ENCODE measurements at regions not wholly inside any gene's neighbourhood (a gene's known extent, or its start where the extent isn't known, plus 50 kb on each side); places are given as distances from the start of the nearest gene placed in this dataset.

GRCh38 chr3:39000008-39000450 is 51.7 kb downstream of the SCN11A start:
- TF ChIP-seq CTCF (IDR thresholded peaks at IDR 0.05) (peak; percentile 19 to 54 (median 44)), POLR2A (IDR thresholded peaks at IDR 0.05) (no peak)
